B cell (primary cell): ENCODE measurements at regions not wholly inside any gene's neighbourhood (a gene's known extent, or its start where the extent isn't known, plus 50 kb on each side); places are given as distances from the start of the nearest gene placed in this dataset.

ENCODE experiments used
- ATAC-seq: fragments of 200-7000 bp; cut with Tn5 transposase; one replicate; pipeline ENCODE4 v1.10.0; 2021; ENCODE audit warnings: low read depth, mild to moderate bottlenecking, moderate number of reproducible peaks, moderate library complexity
- CTCF ChIA-PET: fragments of 350-600 bp; sonication (Branson Sonifier 250); formaldehyde crosslinking; loops from one replicate; lab custom pipeline; 2021; ENCODE audit warnings: antibody characterized with exemption, inconsistent platforms; lab: Charles Lee
- POLR2A ChIA-PET: fragments of 350-600 bp; sonication (Branson Sonifier 250); formaldehyde crosslinking; loops from one replicate; lab custom pipeline; 2021; ENCODE audit warnings: antibody characterized with exemption; lab: Charles Lee
- DNase-seq: peaks from one replicate; pipeline ENCODE4 v3.0.0; 2013
- H2AFZ ChIP-seq: 2 replicates; pipeline ENCODE4 v1.6.1; 2012; ENCODE audit warnings: mild to moderate bottlenecking, low read depth, low read length; ENCODE audit not compliant: insufficient read depth, poor library complexity, severe bottlenecking
- H3K27ac ChIP-seq, 2 donors: 1 replicate in 1 of 2; 2 replicates in 1 of 2; pipeline ENCODE4 v1.5.1; 2012 to 2013; ENCODE audit warnings: low read length in 2 of 2, mild to moderate bottlenecking in 2 of 2, moderate library complexity in 1 of 2
- H3K27me3 ChIP-seq, 4 experiments: fragments of 200-600 bp in 1 of 4; sonication (generic) in 1 of 4; replicated peaks in 1 of 4; 1 replicate in 2 of 4; 2 replicates in 2 of 4; pipeline versions ENCODE4 v1.6.1 to v1.7.0; 2013 to 2016; ENCODE audit warnings: low read length in 3 of 4, mild to moderate bottlenecking in 2 of 4, mixed read lengths in 1 of 4, moderate library complexity in 1 of 4; ENCODE audit not compliant: insufficient read depth in 4 of 4, control insufficient read depth in 3 of 4; ENCODE audit errors: control extremely low read depth in 1 of 4
- H3K36me3 ChIP-seq, 2 experiments: replicated peaks in 1 of 2; 1 replicate in 1 of 2; 2 replicates in 1 of 2; pipeline versions ENCODE4 v1.6.1 to v1.7.1; 2013; ENCODE audit warnings: low read length in 1 of 2; ENCODE audit not compliant: insufficient read depth in 2 of 2, control insufficient read depth in 1 of 2; ENCODE audit errors: control extremely low read depth in 1 of 2, extremely low read depth in 1 of 2
- H3K4me1 ChIP-seq, 2 donors: fragments of 200-600 bp in 1 of 2; sonication (generic) in 1 of 2; 1 replicate in 1 of 2; 2 replicates in 1 of 2; pipeline versions ENCODE4 v1.5.1 to v1.6.1; 2013 to 2017; ENCODE audit warnings: low read length in 2 of 2; ENCODE audit not compliant: control insufficient read depth in 2 of 2, insufficient read depth in 2 of 2
- H3K4me2 ChIP-seq: replicated peaks from 2 replicates; pipeline ENCODE3; 2012; ENCODE audit warnings: mild to moderate bottlenecking, low read depth, low read length; ENCODE audit not compliant: poor library complexity, severe bottlenecking
- H3K4me3 ChIP-seq, 5 experiments: fragments of 200-600 bp in 1 of 5; sonication (generic) in 1 of 5; 1 replicate in 3 of 5; 2 replicates in 2 of 5; pipeline versions ENCODE4 v1.5.1 to v1.7.0; 2011 to 2016; ENCODE audit warnings: low read length in 4 of 5, mild to moderate bottlenecking in 4 of 5, low read depth in 2 of 5, control low read depth in 1 of 5, moderate library complexity in 1 of 5; ENCODE audit not compliant: insufficient read depth in 1 of 5; ENCODE audit errors: control extremely low read depth in 1 of 5, extremely low read depth in 1 of 5
- H3K79me2 ChIP-seq: fragments of 200-600 bp; sonication (generic); one replicate; pipeline ENCODE4 v1.6.0; 2016; ENCODE audit warnings: low read length; ENCODE audit not compliant: control insufficient read depth, insufficient read depth
- H3K9ac ChIP-seq: fragments of 200-600 bp; sonication (generic); 2 replicates; pipeline ENCODE4 v1.6.1; 2017; ENCODE audit warnings: mild to moderate bottlenecking, low read length, moderate library complexity
- H3K9me3 ChIP-seq, 3 donors: one replicate each; pipeline versions ENCODE4 v1.6.1 to v1.7.1; 2013; ENCODE audit warnings: low read length in 2 of 3; ENCODE audit not compliant: control insufficient read depth in 2 of 3, insufficient read depth in 1 of 3; ENCODE audit errors: control extremely low read depth in 1 of 3
- H4K20me1 ChIP-seq: 2 replicates; pipeline ENCODE4 v1.6.0; 2012; ENCODE audit warnings: mild to moderate bottlenecking, low read length; ENCODE audit not compliant: insufficient read depth, control insufficient read depth, poor library complexity, severe bottlenecking
- H3K27ac Mint-ChIP-seq: one replicate; pipeline ENCODE4 v1.8.0; 2021; ENCODE audit warnings: mixed read lengths
- H3K27me3 Mint-ChIP-seq: one replicate; pipeline ENCODE4 v1.8.0; 2021; ENCODE audit warnings: mixed read lengths
- H3K4me1 Mint-ChIP-seq: one replicate; pipeline ENCODE4 v1.8.0; 2021; ENCODE audit warnings: mixed read lengths
- H3K4me3 Mint-ChIP-seq: one replicate; pipeline ENCODE4 v1.8.0; 2021; ENCODE audit warnings: mixed read lengths
- H3K9me3 Mint-ChIP-seq: one replicate; pipeline ENCODE4 v1.8.0; 2022; ENCODE audit warnings: mixed read lengths; ENCODE audit not compliant: insufficient read depth
- EZH2 ChIP-seq: IDR thresholded peaks from 2 replicates; pipeline ENCODE4 v1.6.1; 2012; ENCODE audit warnings: borderline replicate concordance, low read depth, mild to moderate bottlenecking, moderate library complexity, low read length; ENCODE audit not compliant: insufficient read depth, poor library complexity, severe bottlenecking
- WGBS: methylation state at CpG from one replicate; pipeline ENCODE4 v1.1.5; 2013; ENCODE audit warnings: missing lambda C conversion rate; ENCODE audit not compliant: insufficient coverage; 5-methylcytosine and 5-hydroxymethylcytosine counted together
- intact Hi-C: fragments of 100-400 bp; cut with micrococcal nuclease; formaldehyde crosslinking; loops from one replicate; pipeline ENCODE4 v1.10.0; 2022
- TF ChIP-seq, protein P1 (sequence below): fragments of 200-600 bp; IDR thresholded peaks from one replicate; pipeline ENCODE4 v1.8.0; 2022; ENCODE audit warnings: antibody characterized with exemption, mild to moderate bottlenecking

DNA sequence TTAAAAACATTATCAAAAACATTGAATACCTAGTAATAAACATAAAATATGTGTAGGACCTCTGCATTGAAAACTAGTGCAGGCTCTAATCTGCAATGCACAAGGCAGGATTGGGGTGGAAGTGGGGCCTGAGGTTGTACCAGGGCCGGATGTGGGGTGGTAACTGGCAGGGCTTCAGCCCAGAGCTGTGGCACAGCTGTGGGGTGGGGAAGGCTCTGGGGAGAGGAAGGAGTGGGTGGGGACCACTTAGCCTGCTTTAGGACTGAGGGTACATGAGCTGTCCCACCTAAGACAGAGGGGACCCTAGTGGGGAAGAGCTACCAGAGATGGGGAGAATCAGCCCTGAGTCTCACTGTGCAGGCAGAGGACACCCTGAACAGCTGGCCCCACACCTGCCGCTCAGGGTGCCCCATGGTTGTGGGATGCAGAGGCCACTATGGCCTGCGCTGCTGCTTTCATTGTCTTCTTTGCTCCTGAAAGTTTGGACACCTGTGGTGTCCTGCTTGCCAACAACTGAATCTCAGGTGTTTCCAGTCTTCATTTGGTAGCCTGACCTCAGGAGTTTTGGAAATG, 311.4 kb downstream of the TLE4 start:
- H3K36me3 ChIP-seq = no peaks in the 10 kb centered on the region
- intact Hi-C loops = loop anchor here (2.0 to 10.0 kb wide), 3 partner anchors 14 to 308 kb away; partner anchors contain the start of gene TLE4
- Mint-ChIP-seq H3K27me3 (no peaks in the 10 kb centered on the region), H3K4me3 (peak overlapping the region; percentile 85), H3K9me3 (no peaks in the 10 kb centered on the region), H3K27ac (peak overlapping the region; percentile 81), H3K4me1 (peaks cover 72% of the 10 kb centered on the region)
- H3K9me3 ChIP-seq = no peaks in the 10 kb centered on the region
- DNase-seq (peak; percentile 60), ATAC-seq (peak; percentile 74)
- no peaks in the 10 kb centered on the region for H3K79me2 ChIP-seq
- no peak overlapping the region for H3K27ac ChIP-seq
- ChIA-PET POLR2A (interaction anchor here (0.6 kb wide), 1 partner anchor 78 kb away, joined by 3 read pairs; no protein-coding TSS in a partner anchor), CTCF (interaction anchor here (0.6 to 1.1 kb wide), 3 partner anchors 32 to 146 kb away, joined by 3 to 4 read pairs (median 4); no protein-coding TSS in a partner anchor)
- H4K20me1 ChIP-seq = no peaks in the 10 kb centered on the region
- TF ChIP-seq EZH2 = no peak
- TF ChIP-seq, protein P1, sequence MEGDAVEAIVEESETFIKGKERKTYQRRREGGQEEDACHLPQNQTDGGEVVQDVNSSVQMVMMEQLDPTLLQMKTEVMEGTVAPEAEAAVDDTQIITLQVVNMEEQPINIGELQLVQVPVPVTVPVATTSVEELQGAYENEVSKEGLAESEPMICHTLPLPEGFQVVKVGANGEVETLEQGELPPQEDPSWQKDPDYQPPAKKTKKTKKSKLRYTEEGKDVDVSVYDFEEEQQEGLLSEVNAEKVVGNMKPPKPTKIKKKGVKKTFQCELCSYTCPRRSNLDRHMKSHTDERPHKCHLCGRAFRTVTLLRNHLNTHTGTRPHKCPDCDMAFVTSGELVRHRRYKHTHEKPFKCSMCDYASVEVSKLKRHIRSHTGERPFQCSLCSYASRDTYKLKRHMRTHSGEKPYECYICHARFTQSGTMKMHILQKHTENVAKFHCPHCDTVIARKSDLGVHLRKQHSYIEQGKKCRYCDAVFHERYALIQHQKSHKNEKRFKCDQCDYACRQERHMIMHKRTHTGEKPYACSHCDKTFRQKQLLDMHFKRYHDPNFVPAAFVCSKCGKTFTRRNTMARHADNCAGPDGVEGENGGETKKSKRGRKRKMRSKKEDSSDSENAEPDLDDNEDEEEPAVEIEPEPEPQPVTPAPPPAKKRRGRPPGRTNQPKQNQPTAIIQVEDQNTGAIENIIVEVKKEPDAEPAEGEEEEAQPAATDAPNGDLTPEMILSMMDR = no peak
- peak overlapping the region; percentile 61 for H3K4me2 ChIP-seq
- H3K9ac ChIP-seq = peak overlapping the region; percentile 23
- H3K4me3 ChIP-seq = peak overlapping the region in 2 of 5 experiments; percentile 5 to 14
- peaks cover 65 to 66% of the 10 kb centered on the region in 2 donors for H3K4me1 ChIP-seq
- no peaks in the 10 kb centered on the region for H3K27me3 ChIP-seq
- no peak overlapping the region for H2AFZ ChIP-seq
- WGBS = 22% methylated on average over 3 of the region's 3 CpGs

DNA sequence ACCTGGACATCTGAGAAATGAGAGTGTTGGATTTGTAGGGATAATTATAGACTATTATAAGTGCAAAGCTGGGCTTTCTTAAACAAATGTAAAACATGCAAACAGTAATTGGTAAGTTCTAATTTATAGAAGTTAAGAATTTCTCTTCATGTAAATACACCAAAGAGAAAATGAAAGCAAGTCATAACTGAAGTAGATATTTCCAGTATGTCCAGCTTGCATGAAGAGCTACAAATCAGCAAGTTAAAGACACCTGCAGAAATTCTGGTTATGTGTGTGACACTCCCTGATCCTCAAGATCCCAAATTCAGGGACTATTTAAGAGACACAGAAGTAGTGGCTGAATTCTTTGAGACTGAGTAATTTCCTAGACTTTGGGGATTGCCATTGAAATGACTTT, 308.9 kb downstream of the TLE4 start:
- CTCF ChIA-PET = interaction anchor here (1.4 kb wide), 1 partner anchor 20 kb away, joined by 3 read pairs; no protein-coding TSS in a partner anchor

More for the DNA sequence above, 308.9 kb downstream of the TLE4 start:
- H3K27me3 Mint-ChIP-seq = no peaks in the 10 kb centered on the region
- Histone ChIP-seq H3K4me1 (peaks cover 65 to 74% of the 10 kb centered on the region in 2 donors), H3K27ac (no peak overlapping the region), H3K9ac (peak overlapping the region; percentile 39), H3K9me3 (no peaks in the 10 kb centered on the region), H2AFZ (no peak overlapping the region), H3K4me2 (peak overlapping the region; percentile 54), H3K4me3 (peak overlapping the region in 2 of 5 experiments; percentile 18 to 32), H4K20me1 (no peaks in the 10 kb centered on the region), H3K27me3 (no peaks in the 10 kb centered on the region), H3K36me3 (no peaks in the 10 kb centered on the region), H3K79me2 (no peaks in the 10 kb centered on the region)
- no peak for DNase-seq
- peak overlapping the region; percentile 45 for H3K4me3 Mint-ChIP-seq
- no peak for TF ChIP-seq EZH2
- TF ChIP-seq, protein P1 = no peak
- no peak for ATAC-seq
- peaks cover 75% of the 10 kb centered on the region for H3K4me1 Mint-ChIP-seq
- intact Hi-C loops = loop anchor here (10.0 kb wide), 2 partner anchors 254 to 306 kb away; partner anchors contain the start of gene TLE4
- no peak overlapping the region for H3K27ac Mint-ChIP-seq
- no peaks in the 10 kb centered on the region for H3K9me3 Mint-ChIP-seq
- POLR2A ChIA-PET = no interaction called here
